SH-SY5Y (cell line): ENCODE measurements at regions not wholly inside any gene's neighbourhood (a gene's known extent, or its start where the extent isn't known, plus 50 kb on each side); places are given as distances from the start of the nearest gene placed in this dataset.

Experiments used
- GATA2 ChIP-seq: IDR thresholded peaks from 2 replicates; pipeline ENCODE4 v1.6.1; 2011; ENCODE audit warnings: mild to moderate bottlenecking, low read depth, low read length
- GATA3 ChIP-seq: IDR thresholded peaks from 2 replicates; pipeline ENCODE4 v1.6.1; 2011; ENCODE audit warnings: low read depth, mild to moderate bottlenecking, low read length, moderate library complexity

- TF ChIP-seq GATA2 = no peak
- TF ChIP-seq GATA3 = no peak
These were observed 229.6 kb upstream of the C1orf174 start for GRCh38 chr1:4129693-4130092.
